B cell (primary cell): ENCODE measurements at regions not wholly inside any gene's neighbourhood (a gene's known extent, or its start where the extent isn't known, plus 50 kb on each side); places are given as distances from the start of the nearest gene placed in this dataset.

Experiments
- CTCF ChIP-seq: fragments of 200-600 bp; IDR thresholded peaks from one replicate; pipeline ENCODE4 v1.8.0; 2022; ENCODE audit warnings: antibody characterized with exemption, mild to moderate bottlenecking
- EZH2 ChIP-seq: IDR thresholded peaks from 2 replicates; pipeline ENCODE4 v1.6.1; 2012; ENCODE audit warnings: borderline replicate concordance, low read depth, mild to moderate bottlenecking, moderate library complexity, low read length; ENCODE audit not compliant: insufficient read depth, poor library complexity, severe bottlenecking

GRCh38 chr7:49596701-49597491, 176.5 kb upstream of the VWC2 start:
- TF ChIP-seq CTCF = no peak
- TF ChIP-seq EZH2 = no peak
